ENCODE measurements at regions not wholly inside any gene's neighbourhood (a gene's known extent, or its start where the extent isn't known, plus 50 kb on each side); places are given as distances from the start of the nearest gene placed in this dataset.

GRCh38 chr12:93005928-93006392 is 76.9 kb upstream of the EEA1 start:
- TF ChIP-seq EZH2 (IDR thresholded peaks at IDR 0.05) (no peak), POLR2AphosphoS5 (IDR thresholded peaks at IDR 0.05; ENCODE audit: borderline replicate concordance, low read depth, low read length) (no peak)
